GM18858 (cell line): ENCODE measurements at regions not wholly inside any gene's neighbourhood (a gene's known extent, or its start where the extent isn't known, plus 50 kb on each side); places are given as distances from the start of the nearest gene placed in this dataset.

ENCODE experiments used
- ATAC-seq: cut with Tn5 transposase; IDR thresholded peaks from one replicate; pipeline ENCODE4 v1.9.1; 2021; ENCODE audit not compliant: unreplicated experiment

DNA sequence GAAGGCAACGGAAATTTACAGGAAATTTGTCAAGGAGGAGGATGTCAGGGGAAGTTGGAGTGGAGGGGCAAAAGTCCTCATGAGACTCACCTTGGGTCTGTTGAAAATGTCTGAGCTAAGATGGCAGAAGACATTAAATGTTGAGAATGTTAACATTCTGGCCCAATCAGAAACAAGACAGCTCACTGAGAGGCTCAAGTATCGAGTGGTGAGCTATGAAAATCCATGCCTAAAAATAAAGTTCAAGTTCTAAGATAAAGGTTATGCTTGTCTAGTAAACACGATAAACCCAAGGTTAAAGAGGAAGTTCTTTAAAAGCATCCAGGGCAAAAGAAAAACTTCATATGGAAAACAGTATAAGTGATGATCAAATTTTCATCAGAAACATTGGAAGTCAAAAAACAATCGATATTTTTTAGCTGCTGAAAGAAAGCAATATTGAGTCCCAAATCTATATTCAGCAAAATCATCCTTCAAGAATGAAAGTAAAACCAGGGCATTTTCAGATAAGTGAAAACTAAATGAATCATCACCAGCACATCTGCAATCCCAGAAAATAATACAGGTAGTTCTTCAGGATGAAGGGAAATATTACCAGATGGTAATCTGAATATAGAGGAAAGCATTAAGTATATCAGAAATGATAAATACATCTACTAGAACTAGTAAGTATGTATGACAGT, 462.4 kb downstream of the TLL1 start:
- peak; percentile 54 for ATAC-seq

- ATAC-seq: peak; percentile 71
Measured at GRCh38 chr4:166341992-166342391, 469.0 kb downstream of the TLL1 start.

DNA sequence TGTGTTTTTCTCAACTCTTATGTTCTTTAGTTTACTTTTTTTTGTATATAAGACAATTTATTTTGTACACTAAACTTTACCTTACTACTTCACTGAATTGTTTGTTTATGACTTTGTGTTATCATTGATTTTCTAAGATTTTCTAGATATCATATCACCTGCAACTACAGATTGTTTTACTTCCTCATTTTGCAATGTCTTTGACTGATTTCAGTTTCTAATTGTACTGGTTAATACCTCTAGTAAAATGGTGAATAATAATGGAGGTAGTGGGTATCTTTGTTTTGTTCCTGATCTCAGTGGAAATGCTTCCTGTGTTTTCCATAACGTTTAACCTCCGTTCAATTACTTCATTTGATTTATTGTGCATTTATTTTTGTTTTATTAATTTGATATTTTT, 490.2 kb downstream of the TLL1 start:
- peak; percentile 89 for ATAC-seq

GRCh38 chr4:166366012-166366411, 493.0 kb downstream of the TLL1 start:
- no peak for ATAC-seq

DNA sequence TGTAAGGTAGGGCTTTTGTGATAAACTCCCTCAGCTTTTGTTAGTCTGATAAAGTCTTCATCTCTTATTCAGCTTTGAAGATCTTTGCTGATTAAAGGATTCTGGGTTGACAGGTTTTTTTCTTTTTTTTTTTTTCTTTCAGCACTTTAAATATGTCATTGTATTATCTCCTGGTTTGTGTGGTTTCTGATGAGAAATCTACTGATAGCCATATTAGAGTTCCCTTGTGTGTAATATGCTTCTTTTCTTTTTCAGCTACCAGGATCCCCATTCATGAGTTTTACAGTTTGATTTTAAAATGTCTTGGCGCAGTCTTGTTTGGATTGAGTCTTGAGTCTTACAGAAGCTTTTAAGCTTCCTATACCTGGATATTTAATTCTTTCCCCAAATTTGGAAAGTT, 504.5 kb downstream of the TLL1 start:
- no peak for ATAC-seq

GRCh38 chr4:166386491-166387360, 513.7 kb downstream of the TLL1 start:
- no peak for ATAC-seq

GRCh38 chr4:166391501-166391900, 518.5 kb downstream of the TLL1 start:
- no peak for ATAC-seq

- ATAC-seq: no peak
Measured at GRCh38 chr4:166399021-166399420, 526.0 kb downstream of the TLL1 start.

DNA sequence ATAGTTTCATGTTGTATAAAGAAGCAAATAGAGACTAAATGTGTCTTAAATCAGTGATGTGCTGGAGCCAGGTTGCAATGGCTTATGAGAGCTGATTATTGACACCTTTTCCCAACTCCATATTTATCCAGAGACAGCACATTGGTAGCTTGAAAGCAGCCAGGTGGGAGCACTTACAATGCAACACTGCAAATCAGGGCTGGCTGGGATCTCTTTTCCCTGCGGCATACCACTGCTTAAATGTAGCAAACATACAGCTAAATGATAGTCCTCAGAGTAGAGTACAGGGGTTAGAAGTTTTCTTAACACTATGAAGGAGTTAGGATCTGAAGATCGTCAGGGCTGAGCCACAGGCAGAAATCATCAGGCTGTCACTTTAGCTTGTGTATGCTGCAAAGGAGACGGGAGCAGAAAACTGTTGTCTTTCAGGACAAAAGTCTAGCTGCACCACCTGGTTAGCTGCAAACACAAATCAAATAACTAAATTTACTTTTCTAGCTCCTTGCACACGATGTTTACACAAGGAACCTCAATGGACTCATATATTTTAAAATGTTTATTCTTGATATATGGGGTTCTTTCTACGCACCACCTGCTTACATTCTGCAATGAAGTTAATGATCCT, 527.3 kb downstream of the TLL1 start:
- no peak for ATAC-seq

DNA sequence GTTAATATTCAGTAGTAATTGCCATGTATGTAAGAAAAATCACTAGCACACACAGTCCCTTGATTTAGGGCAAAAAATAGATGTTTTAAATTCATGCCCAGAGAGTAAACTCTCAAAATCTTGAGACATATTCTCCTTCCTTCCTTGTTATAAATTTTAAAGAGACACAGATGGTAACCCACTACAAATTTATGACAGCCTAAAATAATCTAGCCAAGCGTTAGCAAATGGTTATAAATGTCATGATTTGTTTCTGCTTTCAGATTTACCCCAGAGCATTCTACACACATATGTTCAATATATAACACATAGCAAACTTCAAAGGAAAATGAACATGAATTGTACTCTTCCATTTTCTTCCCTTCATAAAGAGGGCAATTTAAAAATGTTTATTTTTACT, 540.3 kb downstream of the TLL1 start:
- ATAC-seq: no peak

GRCh38 chr4:166414431-166414830, 541.4 kb downstream of the TLL1 start:
- ATAC-seq: no peak

GRCh38 chr4:166415749-166416148, 542.7 kb downstream of the TLL1 start:
- no peak for ATAC-seq

- ATAC-seq: no peak
Measured at GRCh38 chr4:166421556-166422156, 548.6 kb downstream of the TLL1 start.

- ATAC-seq: no peak
Measured at GRCh38 chr4:166422475-166422874, 549.4 kb downstream of the TLL1 start.

GRCh38 chr4:166426300-166426863, 553.3 kb downstream of the TLL1 start:
- no peak for ATAC-seq

DNA sequence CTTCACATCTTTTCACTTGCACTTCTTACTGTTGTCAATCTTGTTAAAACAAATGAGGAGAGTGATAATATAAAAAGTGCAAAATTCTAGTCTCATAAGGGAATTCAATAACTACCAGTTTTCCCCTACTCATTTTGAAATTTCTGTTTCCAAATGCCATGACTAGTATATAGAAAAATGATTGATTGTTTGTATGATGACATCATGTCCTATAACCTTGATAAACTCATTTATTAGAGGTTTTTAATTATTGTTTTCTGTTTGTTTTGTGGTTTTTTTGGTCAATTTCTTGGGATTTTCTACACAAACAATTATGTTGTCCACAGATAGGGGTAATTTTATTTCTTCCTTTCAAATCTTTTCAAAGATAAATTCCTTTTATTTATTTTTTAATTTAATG, 559.1 kb downstream of the TLL1 start:
- ATAC-seq: no peak

GRCh38 chr4:166432842-166433241, 559.8 kb downstream of the TLL1 start:
- ATAC-seq: no peak

DNA sequence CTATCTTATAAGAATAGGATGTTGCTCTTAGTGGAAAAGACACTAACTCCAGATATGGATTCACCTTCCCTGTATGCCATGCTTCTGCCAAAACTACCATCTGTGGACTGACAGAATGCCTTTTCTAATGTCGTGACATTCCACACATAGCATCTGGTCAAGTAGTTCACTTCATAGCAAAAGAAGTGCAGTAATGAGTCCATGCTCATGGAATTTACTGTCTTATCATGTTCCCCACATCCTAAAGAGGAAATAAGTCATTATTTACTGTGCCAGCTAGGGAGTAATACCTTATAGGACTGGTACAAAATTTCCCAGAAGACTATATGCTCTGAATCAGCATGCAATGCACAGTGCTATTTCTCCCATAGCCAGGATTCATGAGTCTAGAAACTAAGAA, 562.4 kb downstream of the TLL1 start:
- no peak for ATAC-seq

GRCh38 chr4:166458756-166459155, 585.7 kb downstream of the TLL1 start:
- ATAC-seq: no peak

DNA sequence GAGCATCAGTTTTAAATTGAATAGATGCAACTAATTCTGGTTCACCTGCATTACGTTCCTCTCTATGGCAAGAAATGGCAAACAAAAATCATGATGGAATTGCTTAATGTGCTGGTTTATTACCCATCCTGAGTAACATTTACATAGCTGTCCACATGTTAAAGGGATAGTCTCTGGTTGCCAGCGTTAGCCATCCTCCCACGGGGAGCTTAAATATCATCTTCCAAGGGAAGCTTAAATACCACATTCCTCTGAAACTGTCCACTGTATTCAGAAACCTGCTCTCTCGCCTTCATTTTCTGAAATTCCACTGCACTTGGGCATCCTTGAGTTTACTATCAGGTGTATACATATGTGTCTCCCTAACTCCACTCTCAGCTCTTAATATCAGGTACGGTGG, 586.6 kb downstream of the TLL1 start:
- ATAC-seq: no peak
